ENCODE measurements at regions not wholly inside any gene's neighbourhood (a gene's known extent, or its start where the extent isn't known, plus 50 kb on each side); places are given as distances from the start of the nearest gene placed in this dataset.

DNA sequence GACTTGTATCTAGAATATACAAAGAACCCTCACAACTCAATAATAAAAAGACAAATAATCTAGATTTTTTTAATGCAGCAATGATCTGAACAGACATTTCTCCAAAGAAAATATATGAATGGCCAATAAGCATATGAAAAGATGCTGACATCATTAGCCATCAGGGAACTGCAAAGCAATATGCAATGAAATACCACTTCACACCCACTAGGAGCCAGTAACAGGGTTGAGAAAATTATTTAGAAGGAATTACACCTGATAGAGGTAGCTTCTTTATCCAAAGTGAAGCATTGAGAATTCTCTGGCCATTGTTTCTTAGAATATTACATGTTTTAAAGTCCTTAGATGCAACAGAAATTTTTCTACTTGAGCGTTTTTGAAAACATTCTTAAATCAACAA is 316.9 kb downstream of the KCNN2 start:
- H3K9me3 ChIP-seq (ENCODE audit: control insufficient read depth in 2 of 2, insufficient read depth in 1 of 2, low read length in 1 of 2): peaks cover 0 to 3% of the 10 kb centered on the region in 2 donors
- H3K27me3 ChIP-seq (ENCODE audit: control insufficient read depth in 2 of 2, insufficient read depth in 1 of 2, low read length in 1 of 2): no peaks in the 10 kb centered on the region
- WGBS: 82% methylated on average over 1 of the region's 1 CpG
- no peaks in the 10 kb centered on the region for H3K4me1 ChIP-seq (ENCODE audit: control insufficient read depth in 2 of 2, insufficient read depth in 2 of 2, low read length in 2 of 2)
- no peaks in the 10 kb centered on the region for H3K36me3 ChIP-seq (ENCODE audit: control insufficient read depth in 2 of 2, insufficient read depth in 2 of 2, low read length in 1 of 2)
- H3K4me3 ChIP-seq (ENCODE audit: low read length in 2 of 2): no peak overlapping the region
- DNase-seq (ENCODE audit: low read depth in 6 of 9, low spot score in 9 of 9): no peak
- H3K27ac ChIP-seq (ENCODE audit: low read depth in 1 of 2, low read length in 1 of 2): no peak overlapping the region

DNA sequence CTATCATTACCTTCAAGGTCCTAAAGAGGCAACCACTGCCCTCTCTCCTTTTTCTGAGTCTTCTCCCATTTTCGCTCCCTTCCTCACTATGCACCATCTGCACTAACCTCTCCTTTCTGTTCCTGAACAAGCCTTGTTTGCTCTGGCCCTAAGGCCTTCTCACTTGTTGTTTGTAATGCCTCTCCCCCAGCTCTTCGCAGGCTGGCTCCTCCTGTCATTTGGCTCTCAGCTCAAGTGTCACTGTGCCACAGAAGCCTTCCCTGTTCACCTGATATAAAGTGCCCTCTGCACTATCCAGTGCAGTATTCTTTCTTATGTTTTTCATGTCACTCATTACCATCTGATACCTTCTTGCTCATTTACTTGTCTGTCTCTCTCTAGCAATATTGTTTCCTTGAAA is 303.7 kb downstream of the KCNN2 start:
- H3K4me1 ChIP-seq (ENCODE audit: control insufficient read depth in 2 of 2, insufficient read depth in 2 of 2, low read length in 2 of 2): no peaks in the 10 kb centered on the region
- no peaks in the 10 kb centered on the region for H3K27me3 ChIP-seq (ENCODE audit: control insufficient read depth in 2 of 2, insufficient read depth in 1 of 2, low read length in 1 of 2)
- H3K27ac ChIP-seq (ENCODE audit: low read depth in 1 of 2, low read length in 1 of 2): no peak overlapping the region
- WGBS: 82% methylated on average over 2 of the region's 2 CpGs
- no peaks in the 10 kb centered on the region for H3K36me3 ChIP-seq (ENCODE audit: control insufficient read depth in 2 of 2, insufficient read depth in 2 of 2, low read length in 1 of 2)
- no peak for DNase-seq (ENCODE audit: low read depth in 6 of 9, low spot score in 9 of 9)
- H3K9me3 ChIP-seq (ENCODE audit: control insufficient read depth in 2 of 2, insufficient read depth in 1 of 2, low read length in 1 of 2): peaks cover 0 to 8% of the 10 kb centered on the region in 2 donors
- no peak overlapping the region for H3K4me3 ChIP-seq (ENCODE audit: low read length in 2 of 2)

DNA sequence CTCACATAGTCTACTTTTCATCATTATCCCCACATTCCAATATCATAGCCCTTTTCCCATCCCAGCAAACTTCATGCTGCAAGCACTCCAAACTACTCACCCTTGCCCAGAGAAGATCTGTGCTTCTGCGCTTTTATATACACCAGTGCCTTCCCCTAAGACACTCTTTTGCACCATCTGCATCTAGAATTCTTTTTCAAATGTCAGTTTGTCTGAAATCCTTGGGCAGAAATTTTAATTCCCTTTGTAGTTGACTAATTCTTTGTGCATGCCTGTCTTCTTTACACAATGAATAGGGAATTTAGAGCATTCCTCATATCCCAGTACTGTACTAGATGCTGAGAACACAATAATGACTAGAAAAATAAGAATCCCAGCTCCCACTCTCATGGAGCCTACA is 298.9 kb downstream of the KCNN2 start:
- Histone ChIP-seq H3K4me3 (ENCODE audit: low read length in 2 of 2) (no peak overlapping the region), H3K9me3 (ENCODE audit: control insufficient read depth in 2 of 2, insufficient read depth in 1 of 2, low read length in 1 of 2) (peaks cover 0 to 8% of the 10 kb centered on the region in 2 donors), H3K27me3 (ENCODE audit: control insufficient read depth in 2 of 2, insufficient read depth in 1 of 2, low read length in 1 of 2) (no peaks in the 10 kb centered on the region), H3K36me3 (ENCODE audit: control insufficient read depth in 2 of 2, insufficient read depth in 2 of 2, low read length in 1 of 2) (no peaks in the 10 kb centered on the region), H3K27ac (ENCODE audit: low read depth in 1 of 2, low read length in 1 of 2) (no peak overlapping the region), H3K4me1 (ENCODE audit: control insufficient read depth in 2 of 2, insufficient read depth in 2 of 2, low read length in 2 of 2) (no peaks in the 10 kb centered on the region)
- whole genome bisulfite sequencing: 98% methylated on average over 1 of the region's 1 CpG
- DNase-seq (ENCODE audit: low read depth in 6 of 9, low spot score in 9 of 9): no peak

DNA sequence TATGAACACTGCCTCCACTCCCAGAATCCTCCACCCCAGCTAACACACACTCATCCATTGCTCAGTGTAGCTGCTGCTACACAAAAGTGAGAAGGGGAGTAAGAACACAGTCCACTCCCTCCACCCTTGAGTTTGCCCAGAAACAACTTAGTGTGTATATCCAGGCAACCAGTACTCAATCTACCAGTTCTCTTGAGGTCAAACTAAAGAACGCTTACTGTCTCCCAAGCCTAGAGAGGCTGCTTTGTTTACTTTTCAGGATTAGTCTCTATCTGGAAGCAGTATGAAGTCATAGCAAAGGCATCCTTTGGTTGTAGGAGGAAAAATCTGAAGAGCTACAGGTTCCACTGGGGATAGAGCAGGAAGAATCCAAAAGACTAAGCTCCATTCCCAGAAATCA is 296.3 kb downstream of the KCNN2 start:
- Histone ChIP-seq H3K36me3 (ENCODE audit: control insufficient read depth in 2 of 2, insufficient read depth in 2 of 2, low read length in 1 of 2) (no peaks in the 10 kb centered on the region), H3K4me3 (ENCODE audit: low read length in 2 of 2) (no peak overlapping the region), H3K27me3 (ENCODE audit: control insufficient read depth in 2 of 2, insufficient read depth in 1 of 2, low read length in 1 of 2) (no peaks in the 10 kb centered on the region), H3K9me3 (ENCODE audit: control insufficient read depth in 2 of 2, insufficient read depth in 1 of 2, low read length in 1 of 2) (peaks cover 0 to under 1% of the 10 kb centered on the region in 2 donors), H3K27ac (ENCODE audit: low read depth in 1 of 2, low read length in 1 of 2) (no peak overlapping the region), H3K4me1 (ENCODE audit: control insufficient read depth in 2 of 2, insufficient read depth in 2 of 2, low read length in 2 of 2) (no peaks in the 10 kb centered on the region)
- DNase-seq (ENCODE audit: low read depth in 6 of 9, low spot score in 9 of 9): no peak
- WGBS: 87% methylated on average over 1 of the region's 1 CpG

DNA sequence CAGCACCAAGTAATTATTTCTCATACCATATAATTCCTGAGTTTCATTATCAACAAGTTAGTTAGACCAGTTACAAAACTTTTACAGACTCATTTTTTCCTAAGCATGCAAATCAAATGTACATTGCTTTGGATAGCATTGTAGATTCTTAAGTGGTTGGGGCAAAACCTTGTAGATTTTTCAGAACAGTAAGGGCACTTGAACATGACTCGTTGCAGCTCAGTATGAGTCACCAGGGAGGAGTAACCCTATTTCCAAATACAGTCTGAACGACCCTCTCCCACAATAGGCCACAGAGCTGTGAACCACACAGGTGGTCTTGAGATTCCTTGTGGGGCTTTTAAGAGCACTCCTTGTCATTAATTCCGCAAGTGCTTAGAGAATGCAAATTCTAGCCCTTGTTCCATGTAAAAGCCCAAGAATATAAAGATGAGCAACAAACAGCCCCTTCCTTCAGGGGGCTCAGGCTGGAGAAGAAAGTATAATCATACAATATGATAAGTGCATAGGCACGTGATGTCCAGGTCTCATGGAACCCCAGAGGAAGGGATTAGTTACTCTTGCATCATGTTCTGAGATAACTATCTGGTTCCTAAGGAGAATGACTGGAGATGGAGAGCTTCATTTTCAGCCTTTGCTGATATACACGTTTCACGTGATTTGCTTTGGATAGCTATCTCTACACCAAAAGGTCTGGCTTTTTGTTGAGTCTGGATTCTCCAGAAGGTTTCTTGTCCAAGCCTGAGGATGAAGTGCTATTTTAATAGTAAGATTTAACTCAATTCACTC is 295.7 kb downstream of the KCNN2 start:
- Histone ChIP-seq H3K9me3 (ENCODE audit: control insufficient read depth in 2 of 2, insufficient read depth in 1 of 2, low read length in 1 of 2) (peaks cover 0 to 3% of the 10 kb centered on the region in 2 donors), H3K4me3 (ENCODE audit: low read length in 2 of 2) (no peak overlapping the region), H3K27me3 (ENCODE audit: control insufficient read depth in 2 of 2, insufficient read depth in 1 of 2, low read length in 1 of 2) (no peaks in the 10 kb centered on the region), H3K36me3 (ENCODE audit: control insufficient read depth in 2 of 2, insufficient read depth in 2 of 2, low read length in 1 of 2) (no peaks in the 10 kb centered on the region), H3K27ac (ENCODE audit: low read depth in 1 of 2, low read length in 1 of 2) (no peak overlapping the region), H3K4me1 (ENCODE audit: control insufficient read depth in 2 of 2, insufficient read depth in 2 of 2, low read length in 2 of 2) (no peaks in the 10 kb centered on the region)
- DNase-seq (ENCODE audit: low read depth in 6 of 9, low spot score in 9 of 9): no peak
- 81% methylated on average over 6 of the region's 6 CpGs for WGBS

DNA sequence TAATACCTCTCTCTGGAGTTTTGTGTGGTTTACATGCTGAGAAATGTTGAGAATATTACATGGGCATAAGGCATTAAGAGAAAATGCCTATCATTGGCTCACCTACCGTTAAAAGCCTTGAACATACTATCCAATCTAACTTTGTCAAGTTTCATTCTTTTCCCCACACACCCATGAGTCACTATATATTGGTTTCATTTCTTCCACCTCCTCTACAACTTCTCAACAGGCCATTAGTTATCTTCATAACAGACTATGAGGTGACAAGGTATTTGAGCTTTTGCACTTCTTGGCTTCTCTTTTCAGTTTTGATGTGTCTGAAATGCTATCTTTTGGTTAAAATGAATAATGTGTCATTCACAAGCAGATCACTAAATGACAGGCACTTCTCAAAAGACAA is 288.0 kb downstream of the KCNN2 start:
- Histone ChIP-seq H3K27me3 (ENCODE audit: control insufficient read depth in 2 of 2, insufficient read depth in 1 of 2, low read length in 1 of 2) (no peaks in the 10 kb centered on the region), H3K9me3 (ENCODE audit: control insufficient read depth in 2 of 2, insufficient read depth in 1 of 2, low read length in 1 of 2) (peaks cover 0 to 3% of the 10 kb centered on the region in 2 donors), H3K27ac (ENCODE audit: low read depth in 1 of 2, low read length in 1 of 2) (no peak overlapping the region), H3K36me3 (ENCODE audit: control insufficient read depth in 2 of 2, insufficient read depth in 2 of 2, low read length in 1 of 2) (no peaks in the 10 kb centered on the region), H3K4me1 (ENCODE audit: control insufficient read depth in 2 of 2, insufficient read depth in 2 of 2, low read length in 2 of 2) (no peaks in the 10 kb centered on the region), H3K4me3 (ENCODE audit: low read length in 2 of 2) (no peak overlapping the region)
- 86% methylated on average over 1 of the region's 1 CpG for WGBS
- DNase-seq (ENCODE audit: low read depth in 6 of 9, low spot score in 9 of 9): no peak

DNA sequence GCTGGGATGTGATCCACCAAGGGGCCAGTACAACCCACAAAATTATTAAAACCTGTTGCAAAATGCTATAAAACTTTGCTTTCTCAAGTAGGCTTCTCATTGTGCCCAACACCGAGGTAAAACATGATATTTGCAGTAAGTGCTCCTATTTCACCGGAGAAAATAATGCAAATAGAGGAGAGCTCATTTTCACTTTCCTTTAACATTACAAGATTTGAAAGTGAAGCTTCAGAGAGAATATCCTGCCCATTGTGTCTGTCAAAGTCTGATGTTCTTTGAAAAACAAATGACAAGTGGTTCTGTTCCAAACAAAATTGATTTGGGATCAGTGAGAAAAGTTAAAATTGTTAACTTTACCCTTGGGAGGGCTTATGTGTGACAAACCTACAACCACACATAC is 287.1 kb downstream of the KCNN2 start:
- no peak for DNase-seq (ENCODE audit: low read depth in 6 of 9, low spot score in 9 of 9)
- H3K27ac ChIP-seq (ENCODE audit: low read depth in 1 of 2, low read length in 1 of 2): no peak overlapping the region
- WGBS: 91% methylated on average over 2 of the region's 2 CpGs
- H3K27me3 ChIP-seq (ENCODE audit: control insufficient read depth in 2 of 2, insufficient read depth in 1 of 2, low read length in 1 of 2): no peaks in the 10 kb centered on the region
- H3K4me3 ChIP-seq (ENCODE audit: low read length in 2 of 2): no peak overlapping the region
- H3K9me3 ChIP-seq (ENCODE audit: control insufficient read depth in 2 of 2, insufficient read depth in 1 of 2, low read length in 1 of 2): peaks cover 0 to 3% of the 10 kb centered on the region in 2 donors
- H3K36me3 ChIP-seq (ENCODE audit: control insufficient read depth in 2 of 2, insufficient read depth in 2 of 2, low read length in 1 of 2): no peaks in the 10 kb centered on the region
- H3K4me1 ChIP-seq (ENCODE audit: control insufficient read depth in 2 of 2, insufficient read depth in 2 of 2, low read length in 2 of 2): no peaks in the 10 kb centered on the region

DNA sequence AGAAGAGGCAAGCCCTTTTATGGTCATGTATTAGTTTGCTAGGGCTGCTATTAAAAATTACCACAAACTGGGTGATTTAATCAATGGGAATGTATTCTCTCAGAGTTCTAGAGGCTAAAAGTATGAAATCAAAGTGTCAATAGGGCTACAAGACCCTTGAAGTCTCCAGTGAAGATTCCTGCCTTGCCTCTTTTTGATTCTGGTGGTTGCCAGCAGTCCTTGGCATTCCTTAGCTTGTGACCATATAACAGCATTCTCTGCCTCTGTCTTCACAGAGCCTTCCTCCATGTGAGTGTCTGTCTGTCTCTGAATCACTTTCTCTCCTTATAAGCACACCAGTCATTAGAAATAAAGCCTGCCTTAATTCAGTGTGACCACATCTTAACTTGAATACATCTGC is 282.7 kb downstream of the KCNN2 start:
- H3K9me3 ChIP-seq (ENCODE audit: control insufficient read depth in 2 of 2, insufficient read depth in 1 of 2, low read length in 1 of 2): no peaks in the 10 kb centered on the region
- H3K4me1 ChIP-seq (ENCODE audit: control insufficient read depth in 2 of 2, insufficient read depth in 2 of 2, low read length in 2 of 2): no peaks in the 10 kb centered on the region
- H3K27ac ChIP-seq (ENCODE audit: low read depth in 1 of 2, low read length in 1 of 2): no peak overlapping the region
- no peak overlapping the region for H3K4me3 ChIP-seq (ENCODE audit: low read length in 2 of 2)
- H3K27me3 ChIP-seq (ENCODE audit: control insufficient read depth in 2 of 2, insufficient read depth in 1 of 2, low read length in 1 of 2): no peaks in the 10 kb centered on the region
- no peaks in the 10 kb centered on the region for H3K36me3 ChIP-seq (ENCODE audit: control insufficient read depth in 2 of 2, insufficient read depth in 2 of 2, low read length in 1 of 2)
- DNase-seq (ENCODE audit: low read depth in 6 of 9, low spot score in 9 of 9): no peak

DNA sequence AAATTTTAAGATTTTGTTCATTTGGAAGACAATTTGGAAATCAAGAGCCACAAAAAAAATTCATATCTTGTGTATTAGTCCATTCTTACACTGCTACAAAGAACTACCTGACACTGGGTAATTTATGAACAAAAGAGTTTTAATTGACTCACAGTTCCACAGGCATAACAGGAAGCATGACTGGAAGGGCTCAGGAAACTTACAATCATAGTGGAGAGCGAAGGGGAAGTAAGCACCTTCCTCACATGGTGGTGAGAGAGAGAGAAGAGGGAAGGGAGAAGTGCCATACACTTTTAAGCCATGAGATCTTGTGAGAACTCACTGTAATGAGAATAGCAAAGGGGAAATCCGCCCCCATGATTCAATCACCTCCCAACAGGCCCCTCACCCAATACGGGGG is 274.4 kb downstream of the KCNN2 start:
- H3K4me3 ChIP-seq (ENCODE audit: low read length in 2 of 2): no peak overlapping the region
- H3K4me1 ChIP-seq (ENCODE audit: control insufficient read depth in 2 of 2, insufficient read depth in 2 of 2, low read length in 2 of 2): no peaks in the 10 kb centered on the region
- H3K9me3 ChIP-seq (ENCODE audit: control insufficient read depth in 2 of 2, insufficient read depth in 1 of 2, low read length in 1 of 2): no peaks in the 10 kb centered on the region
- no peaks in the 10 kb centered on the region for H3K27me3 ChIP-seq (ENCODE audit: control insufficient read depth in 2 of 2, insufficient read depth in 1 of 2, low read length in 1 of 2)
- no peak for DNase-seq (ENCODE audit: low read depth in 6 of 9, low spot score in 9 of 9)
- H3K36me3 ChIP-seq (ENCODE audit: control insufficient read depth in 2 of 2, insufficient read depth in 2 of 2, low read length in 1 of 2): no peaks in the 10 kb centered on the region
- 57% methylated on average over 3 of the region's 3 CpGs for WGBS
- H3K27ac ChIP-seq (ENCODE audit: low read depth in 1 of 2, low read length in 1 of 2): no peak overlapping the region

Data from thymus (tissue), 11 donors.